GM19351 (cell line): ENCODE measurements at regions not wholly inside any gene's neighbourhood (a gene's known extent, or its start where the extent isn't known, plus 50 kb on each side); places are given as distances from the start of the nearest gene placed in this dataset.
A peak's percentile ranks its signal among the peaks of the same experiment; 100 is the strongest.

Source experiments
- ATAC-seq: cut with Tn5 transposase; IDR thresholded peaks from one replicate; pipeline ENCODE4 v1.9.1; 2021; ENCODE audit warnings: mild to moderate bottlenecking, moderate library complexity; ENCODE audit not compliant: unreplicated experiment

- ATAC-seq: no peak
These were observed 224.8 kb upstream of the ID2 start for GRCh38 chr2:8457092-8457481.

- ATAC-seq: no peak
These were observed 224.0 kb upstream of the ID2 start for GRCh38 chr2:8457699-8458502.

DNA sequence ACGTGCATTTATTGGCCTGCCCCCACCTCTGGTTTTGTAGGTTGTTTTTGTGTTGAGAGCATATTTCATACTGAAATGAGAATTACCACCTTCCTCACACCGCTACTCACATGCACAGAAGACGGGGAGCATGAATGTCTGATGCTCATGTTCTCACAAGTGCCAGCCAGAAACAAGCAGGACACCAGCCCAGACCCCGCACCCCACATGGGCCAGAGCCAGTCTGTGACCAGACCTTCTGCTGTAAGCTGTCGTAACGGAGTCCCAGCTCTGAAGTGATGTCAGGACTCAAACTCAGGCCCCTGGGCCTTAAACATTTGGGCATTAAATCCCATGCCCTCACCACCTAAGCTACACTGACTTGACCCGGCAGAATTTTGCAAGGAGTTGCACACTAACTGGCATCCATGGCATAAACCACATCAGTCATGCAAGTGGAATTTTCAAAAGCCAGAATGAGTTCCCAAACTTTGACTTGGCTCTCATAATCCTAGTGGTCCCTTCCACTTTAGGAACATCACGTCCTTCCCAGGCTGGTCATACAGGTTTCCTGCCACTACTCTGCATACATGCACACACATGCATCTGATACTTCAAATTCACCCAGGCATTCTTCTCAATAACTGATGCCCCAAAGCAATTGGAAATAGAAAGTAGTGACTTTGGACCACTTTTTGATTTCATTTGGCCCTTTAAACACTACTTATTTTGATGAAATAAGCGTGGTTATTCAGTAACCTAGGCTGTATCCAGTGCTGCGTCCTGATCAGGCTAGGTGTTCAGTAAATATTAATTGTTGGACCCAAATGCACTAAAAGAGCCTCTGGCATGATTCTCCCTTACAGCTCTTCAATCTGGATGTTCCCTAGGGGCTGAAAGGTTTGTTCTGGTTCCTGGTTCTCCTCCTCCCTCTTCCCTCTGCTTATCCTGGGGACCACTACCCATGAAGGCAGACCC is 223.1 kb upstream of the ID2 start:
- ATAC-seq: no peak

GRCh38 chr2:8459474-8459873 is 222.4 kb upstream of the ID2 start:
- no peak for ATAC-seq

GRCh38 chr2:8461341-8461740 is 220.5 kb upstream of the ID2 start:
- ATAC-seq: no peak

- no peak for ATAC-seq
These were observed 219.6 kb upstream of the ID2 start for GRCh38 chr2:8462280-8462679.

GRCh38 chr2:8462899-8463648 is 218.8 kb upstream of the ID2 start:
- no peak for ATAC-seq

GRCh38 chr2:8465560-8465959 is 216.3 kb upstream of the ID2 start:
- ATAC-seq: no peak

GRCh38 chr2:8469709-8470493 is 212.0 kb upstream of the ID2 start:
- ATAC-seq: no peak

- peak; percentile 64 for ATAC-seq
These were observed 209.1 kb upstream of the ID2 start for GRCh38 chr2:8472545-8473323.

DNA sequence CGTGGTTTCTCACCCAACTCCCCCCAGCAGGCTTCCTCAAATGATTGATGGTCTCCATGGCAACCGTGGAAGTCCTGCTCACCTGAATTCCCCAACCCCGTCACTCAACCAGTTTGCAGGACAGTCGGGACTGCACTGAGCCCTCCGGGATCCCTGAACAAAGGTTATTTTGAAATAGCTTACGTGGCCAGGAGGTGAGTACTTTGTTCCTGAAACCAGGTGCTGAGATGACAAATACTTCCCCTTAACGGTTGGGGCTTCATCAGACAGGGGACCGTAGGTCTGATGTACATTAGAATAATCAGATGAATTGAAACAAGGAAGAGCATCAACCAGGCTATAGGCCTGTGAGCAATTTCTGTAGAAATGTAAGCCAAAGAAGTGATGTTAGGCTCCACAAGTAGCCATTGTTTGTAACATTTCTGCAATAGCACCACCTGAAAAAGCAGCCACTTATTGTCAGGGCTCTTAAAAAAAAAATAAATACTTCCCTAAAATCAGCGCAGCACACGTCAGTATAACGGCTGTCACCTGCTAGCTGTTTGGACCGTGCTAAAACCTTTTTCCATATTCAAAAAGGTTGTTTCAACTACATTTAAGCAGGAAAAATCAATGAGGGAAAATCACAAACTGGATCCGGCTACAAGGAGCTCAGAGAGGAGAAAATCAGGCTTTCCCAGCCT is 206.4 kb upstream of the ID2 start:
- peak; percentile 49 for ATAC-seq

- ATAC-seq: peak; percentile 49
These were observed 204.0 kb upstream of the ID2 start for GRCh38 chr2:8477552-8478470.

GRCh38 chr2:8478471-8478793 is 203.4 kb upstream of the ID2 start:
- no peak for ATAC-seq

- no peak for ATAC-seq
These were observed 202.6 kb upstream of the ID2 start for GRCh38 chr2:8479298-8479697.

- no peak for ATAC-seq
These were observed 200.9 kb upstream of the ID2 start for GRCh38 chr2:8480915-8481314.

DNA sequence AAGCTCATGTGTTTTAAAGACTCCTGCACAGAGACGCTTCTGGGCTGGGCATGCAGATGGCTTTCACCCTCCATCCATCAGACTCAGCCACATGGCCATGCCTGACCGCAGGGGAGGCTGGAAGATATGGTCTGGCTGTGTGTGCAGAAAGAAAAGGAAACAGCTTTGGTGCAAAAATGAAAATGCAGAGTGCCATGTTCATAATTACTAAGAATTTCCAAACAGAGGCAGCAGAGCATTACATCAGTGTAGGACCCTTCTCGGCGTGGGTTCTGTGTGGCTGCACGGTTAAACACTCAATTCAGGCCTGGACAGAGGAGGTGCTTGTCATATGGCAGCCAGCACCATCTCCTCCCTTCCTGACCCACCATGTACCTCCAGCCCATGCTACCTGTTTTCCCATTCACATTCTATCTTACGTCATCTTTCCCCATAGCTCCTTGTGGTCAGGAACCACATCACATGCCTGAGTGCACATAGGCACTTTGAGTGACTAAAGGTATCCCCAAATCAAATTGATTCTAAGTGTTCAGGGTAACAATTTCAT is 200.3 kb upstream of the ID2 start:
- peak; percentile 52 for ATAC-seq

DNA sequence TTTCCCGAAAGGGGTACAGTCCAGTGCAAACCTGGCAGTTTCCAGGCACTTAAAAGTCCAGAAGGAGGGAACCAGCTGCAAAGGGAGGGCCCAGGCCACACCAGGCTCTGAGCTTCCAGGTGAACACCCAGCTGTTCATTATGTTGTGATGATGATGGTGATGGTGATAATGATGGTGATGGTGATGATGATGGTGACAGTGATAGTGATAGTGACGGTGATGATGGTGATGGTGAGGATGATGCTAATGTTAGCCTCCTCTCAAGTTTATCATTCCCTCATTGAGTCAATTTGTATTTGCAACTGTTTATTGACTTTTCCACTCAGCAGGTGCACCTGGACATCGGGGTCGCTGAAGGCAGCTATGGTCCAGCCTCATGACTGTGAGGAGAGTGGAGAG is 199.4 kb upstream of the ID2 start:
- ATAC-seq: no peak
